ENCODE measurements at regions not wholly inside any gene's neighbourhood (a gene's known extent, or its start where the extent isn't known, plus 50 kb on each side); places are given as distances from the start of the nearest gene placed in this dataset.

DNA sequence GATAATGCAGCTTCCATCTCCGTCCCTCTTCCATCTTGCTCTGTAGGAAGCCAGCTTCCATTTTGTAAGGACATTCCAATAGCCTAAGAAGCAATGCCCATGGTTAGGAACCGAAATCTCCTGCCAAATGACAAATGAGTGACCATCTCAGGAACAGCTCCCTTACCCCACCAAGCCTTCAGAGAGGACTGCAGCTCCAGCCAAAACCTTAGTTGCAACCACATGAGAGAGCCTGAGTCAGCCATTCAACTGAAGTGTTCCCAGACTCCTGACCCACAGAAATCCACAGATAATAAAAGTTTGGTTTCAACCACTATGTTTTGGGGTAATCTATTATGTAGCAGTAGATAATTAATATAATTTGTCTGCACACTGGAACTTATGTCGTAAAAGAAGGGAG lies 51.7 kb upstream of the LDLRAD3 start:
- Histone ChIP-seq H3K9ac (no peak overlapping the region), H3K4me1 (ENCODE audit: control insufficient read depth in 1 of 2, insufficient read depth in 2 of 2, low read depth in 1 of 2, low read length in 1 of 2) (peaks cover 0 to 4% of the 10 kb centered on the region in 2 experiments; a peak in 1 of 4 replicates), H3F3A (replicated peaks; ENCODE audit: insufficient read depth) (no peaks in the 10 kb centered on the region), H3K9me3 (no peaks in the 10 kb centered on the region), H2AFZ (ENCODE audit: low read depth) (no peak overlapping the region), H3K27me3 (ENCODE audit: insufficient read depth) (peaks cover 7% of the 10 kb centered on the region; the same call in 1 of the 2 replicates), H3K79me2 (ENCODE audit: insufficient read depth) (no peaks in the 10 kb centered on the region), H3K4me2 (no peak overlapping the region), H3K9me2 (no peaks in the 10 kb centered on the region), H3K27ac (ENCODE audit: low read depth in 2 of 2, low read length in 1 of 2) (no peak overlapping the region), H3K36me3 (replicated peaks in 1 of 2; ENCODE audit: control insufficient read depth in 1 of 2, insufficient read depth in 2 of 2, low read length in 1 of 2) (no peaks in the 10 kb centered on the region), H3K4me3 (ENCODE audit: low read depth in 2 of 2, low read length in 1 of 2) (no peak overlapping the region), H4K20me1 (ENCODE audit: insufficient read depth) (no peaks in the 10 kb centered on the region)
- no peak for DNase-seq
- TF ChIP-seq, protein P1, sequence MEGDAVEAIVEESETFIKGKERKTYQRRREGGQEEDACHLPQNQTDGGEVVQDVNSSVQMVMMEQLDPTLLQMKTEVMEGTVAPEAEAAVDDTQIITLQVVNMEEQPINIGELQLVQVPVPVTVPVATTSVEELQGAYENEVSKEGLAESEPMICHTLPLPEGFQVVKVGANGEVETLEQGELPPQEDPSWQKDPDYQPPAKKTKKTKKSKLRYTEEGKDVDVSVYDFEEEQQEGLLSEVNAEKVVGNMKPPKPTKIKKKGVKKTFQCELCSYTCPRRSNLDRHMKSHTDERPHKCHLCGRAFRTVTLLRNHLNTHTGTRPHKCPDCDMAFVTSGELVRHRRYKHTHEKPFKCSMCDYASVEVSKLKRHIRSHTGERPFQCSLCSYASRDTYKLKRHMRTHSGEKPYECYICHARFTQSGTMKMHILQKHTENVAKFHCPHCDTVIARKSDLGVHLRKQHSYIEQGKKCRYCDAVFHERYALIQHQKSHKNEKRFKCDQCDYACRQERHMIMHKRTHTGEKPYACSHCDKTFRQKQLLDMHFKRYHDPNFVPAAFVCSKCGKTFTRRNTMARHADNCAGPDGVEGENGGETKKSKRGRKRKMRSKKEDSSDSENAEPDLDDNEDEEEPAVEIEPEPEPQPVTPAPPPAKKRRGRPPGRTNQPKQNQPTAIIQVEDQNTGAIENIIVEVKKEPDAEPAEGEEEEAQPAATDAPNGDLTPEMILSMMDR (IDR thresholded peaks at IDR 0.05) = no peak
- no peak for TF ChIP-seq ELF1 (IDR thresholded peaks at IDR 0.05)
- TF ChIP-seq NRF1 (IDR thresholded peaks at IDR 0.05; ENCODE audit: low read depth, low read length) = no peak
- no peak for TF ChIP-seq GABPA (IDR thresholded peaks at IDR 0.05; ENCODE audit: low read depth)
- no peak for TF ChIP-seq RXRA (IDR thresholded peaks at IDR 0.05; ENCODE audit: borderline replicate concordance, low read depth)
- TF ChIP-seq SIN3A (IDR thresholded peaks at IDR 0.05; ENCODE audit: borderline replicate concordance, low read depth, low read length) = no peak
- TF ChIP-seq USF1 (IDR thresholded peaks at IDR 0.05; ENCODE audit: borderline replicate concordance, low read depth) = no peak
- TF ChIP-seq EP300 (IDR thresholded peaks at IDR 0.05; ENCODE audit: borderline replicate concordance in 1 of 2, low read depth in 1 of 2, low read length in 1 of 2) = no peak
- no peak for TF ChIP-seq CHD2 (IDR thresholded peaks at IDR 0.05; ENCODE audit: low read length, partially characterized antibody)
- no peak for TF ChIP-seq MXI1 (IDR thresholded peaks at IDR 0.05; ENCODE audit: low read depth, low read length)
- TF ChIP-seq, protein P2, sequence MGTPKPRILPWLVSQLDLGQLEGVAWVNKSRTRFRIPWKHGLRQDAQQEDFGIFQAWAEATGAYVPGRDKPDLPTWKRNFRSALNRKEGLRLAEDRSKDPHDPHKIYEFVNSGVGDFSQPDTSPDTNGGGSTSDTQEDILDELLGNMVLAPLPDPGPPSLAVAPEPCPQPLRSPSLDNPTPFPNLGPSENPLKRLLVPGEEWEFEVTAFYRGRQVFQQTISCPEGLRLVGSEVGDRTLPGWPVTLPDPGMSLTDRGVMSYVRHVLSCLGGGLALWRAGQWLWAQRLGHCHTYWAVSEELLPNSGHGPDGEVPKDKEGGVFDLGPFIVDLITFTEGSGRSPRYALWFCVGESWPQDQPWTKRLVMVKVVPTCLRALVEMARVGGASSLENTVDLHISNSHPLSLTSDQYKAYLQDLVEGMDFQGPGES (IDR thresholded peaks at IDR 0.05; ENCODE audit: low read depth, low read length) = no peak
- TF ChIP-seq GATA2 (CRISPR knock-in tag; IDR thresholded peaks at IDR 0.05) = no peak
- TF ChIP-seq RFX5 (IDR thresholded peaks at IDR 0.05; ENCODE audit: low read length) = no peak
- TF ChIP-seq, protein P3, sequence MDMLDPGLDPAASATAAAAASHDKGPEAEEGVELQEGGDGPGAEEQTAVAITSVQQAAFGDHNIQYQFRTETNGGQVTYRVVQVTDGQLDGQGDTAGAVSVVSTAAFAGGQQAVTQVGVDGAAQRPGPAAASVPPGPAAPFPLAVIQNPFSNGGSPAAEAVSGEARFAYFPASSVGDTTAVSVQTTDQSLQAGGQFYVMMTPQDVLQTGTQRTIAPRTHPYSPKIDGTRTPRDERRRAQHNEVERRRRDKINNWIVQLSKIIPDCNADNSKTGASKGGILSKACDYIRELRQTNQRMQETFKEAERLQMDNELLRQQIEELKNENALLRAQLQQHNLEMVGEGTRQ (IDR thresholded peaks at IDR 0.05; ENCODE audit: borderline replicate concordance, low read depth, low read length) = no peak
- no peak for TF ChIP-seq YY1 (IDR thresholded peaks at IDR 0.05; ENCODE audit: low read depth)
- no peak for TF ChIP-seq SMC3 (IDR thresholded peaks at IDR 0.05; ENCODE audit: low read depth, low read length)
- no peak for TF ChIP-seq JUND (IDR thresholded peaks at IDR 0.05)
- WGBS (ENCODE audit: low lambda C conversion rate) = 61% methylated on average over 3 of the region's 3 CpGs
- ChIA-PET CTCF (no interaction called here), POLR2A (no interaction called here)
